ENCODE measurements at regions not wholly inside any gene's neighbourhood (a gene's known extent, or its start where the extent isn't known, plus 50 kb on each side); places are given as distances from the start of the nearest gene placed in this dataset.
"Not testable (repeated sequence)": the region's sequence is repeated elsewhere in the genome, so short reads cannot be mapped to it uniquely, and the experiment has no call there.

DNA sequence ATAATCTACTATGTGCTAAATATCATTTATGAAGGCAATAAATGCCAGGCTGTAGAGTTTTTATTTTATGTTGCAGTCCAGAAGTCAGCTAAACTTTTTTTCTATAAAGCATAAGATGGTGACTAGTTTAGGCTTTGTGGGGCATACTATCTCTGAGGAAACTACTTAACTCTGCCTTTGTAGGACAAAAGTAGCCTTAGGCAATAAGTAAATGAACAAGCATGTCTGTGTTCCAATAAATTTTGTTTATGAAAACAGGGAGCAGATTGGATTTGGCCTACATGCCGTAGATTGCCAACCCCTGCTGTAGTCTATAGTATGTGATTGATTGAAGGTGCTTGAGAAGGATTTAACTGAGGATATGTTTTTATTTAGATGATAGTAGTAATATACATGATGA is 502.5 kb upstream of the NAALADL2 start:
- DNase-seq (ENCODE audit: extremely low spot score in 2 of 2), result no peak
- intact Hi-C loops (cut with DNase I), result no loop called here

DNA sequence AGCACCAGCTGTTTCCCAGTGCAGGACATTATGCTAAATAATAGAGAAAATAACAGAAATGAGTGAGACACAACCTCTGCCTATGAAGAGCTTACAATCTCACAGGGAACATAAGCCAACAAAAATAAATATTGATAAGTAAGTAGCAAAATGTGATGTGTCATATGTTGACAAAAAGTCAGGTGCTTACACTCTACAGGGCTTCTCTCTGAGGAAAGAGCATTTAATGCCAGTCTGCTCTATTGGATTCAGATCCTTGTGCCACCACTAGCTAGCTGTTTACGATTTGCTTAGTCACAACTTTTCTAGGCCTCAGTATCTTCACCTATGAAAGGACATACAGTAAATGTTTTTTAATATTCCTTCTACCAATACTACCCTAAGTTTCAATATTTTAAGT is 500.9 kb upstream of the NAALADL2 start:
- Histone ChIP-seq H3K9me3 (no peaks in the 10 kb centered on the region), H3K4me3 (no peak overlapping the region), H3K4me1 (no peaks in the 10 kb centered on the region), H3K27ac (no peak overlapping the region), H3K36me3 (no peaks in the 10 kb centered on the region), H3K27me3 (no peaks in the 10 kb centered on the region)
- TF ChIP-seq, protein P1, sequence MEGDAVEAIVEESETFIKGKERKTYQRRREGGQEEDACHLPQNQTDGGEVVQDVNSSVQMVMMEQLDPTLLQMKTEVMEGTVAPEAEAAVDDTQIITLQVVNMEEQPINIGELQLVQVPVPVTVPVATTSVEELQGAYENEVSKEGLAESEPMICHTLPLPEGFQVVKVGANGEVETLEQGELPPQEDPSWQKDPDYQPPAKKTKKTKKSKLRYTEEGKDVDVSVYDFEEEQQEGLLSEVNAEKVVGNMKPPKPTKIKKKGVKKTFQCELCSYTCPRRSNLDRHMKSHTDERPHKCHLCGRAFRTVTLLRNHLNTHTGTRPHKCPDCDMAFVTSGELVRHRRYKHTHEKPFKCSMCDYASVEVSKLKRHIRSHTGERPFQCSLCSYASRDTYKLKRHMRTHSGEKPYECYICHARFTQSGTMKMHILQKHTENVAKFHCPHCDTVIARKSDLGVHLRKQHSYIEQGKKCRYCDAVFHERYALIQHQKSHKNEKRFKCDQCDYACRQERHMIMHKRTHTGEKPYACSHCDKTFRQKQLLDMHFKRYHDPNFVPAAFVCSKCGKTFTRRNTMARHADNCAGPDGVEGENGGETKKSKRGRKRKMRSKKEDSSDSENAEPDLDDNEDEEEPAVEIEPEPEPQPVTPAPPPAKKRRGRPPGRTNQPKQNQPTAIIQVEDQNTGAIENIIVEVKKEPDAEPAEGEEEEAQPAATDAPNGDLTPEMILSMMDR (IDR thresholded peaks at IDR 0.05), result no peak
- TF ChIP-seq POLR2AphosphoS5 (IDR thresholded peaks at IDR 0.05; ENCODE audit: insufficient read depth in 1 of 2, low read depth in 1 of 2) (no peak), POLR2A (IDR thresholded peaks at IDR 0.05) (no peak)
- DNase-seq (ENCODE audit: extremely low spot score in 2 of 2), result no peak
- intact Hi-C loops (cut with DNase I), result no loop called here

More for the DNA sequence above, 502.5 kb upstream of the NAALADL2 start:
- H3K4me3 ChIP-seq, result no peak overlapping the region
- no peak overlapping the region for H3K27ac ChIP-seq
- no peaks in the 10 kb centered on the region for H3K4me1 ChIP-seq
- H3K27me3 ChIP-seq, result no peaks in the 10 kb centered on the region
- H3K9me3 ChIP-seq, result no peaks in the 10 kb centered on the region
- TF ChIP-seq, protein P1 (IDR thresholded peaks at IDR 0.05), result no peak
- TF ChIP-seq POLR2AphosphoS5 (IDR thresholded peaks at IDR 0.05; ENCODE audit: insufficient read depth in 1 of 2, low read depth in 1 of 2) (no peak), POLR2A (IDR thresholded peaks at IDR 0.05) (no peak)
- H3K36me3 ChIP-seq, result no peaks in the 10 kb centered on the region

DNA sequence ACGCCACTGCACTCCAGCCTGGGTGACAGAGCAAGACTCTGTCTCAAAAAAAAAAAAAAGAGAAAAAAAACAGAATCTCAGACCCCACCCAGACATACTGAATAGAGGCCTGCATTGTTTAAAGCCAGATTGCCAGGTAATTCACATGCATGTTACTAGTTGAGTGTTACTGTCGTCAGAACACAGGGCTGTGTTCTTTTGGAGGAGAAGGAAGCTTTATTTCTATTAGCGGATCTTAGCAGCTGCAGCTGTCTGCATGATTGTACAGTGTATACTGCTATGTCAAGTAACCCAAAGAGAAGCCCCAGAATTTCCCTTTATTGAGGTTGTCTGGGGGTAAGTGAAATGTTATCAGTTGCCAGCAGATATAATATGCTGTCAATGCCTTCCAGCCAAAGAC is 496.6 kb upstream of the NAALADL2 start:
- no peak overlapping the region for H3K27ac ChIP-seq
- no peak overlapping the region for H3K4me3 ChIP-seq
- H3K4me1 ChIP-seq, result no peaks in the 10 kb centered on the region
- no peak for DNase-seq (ENCODE audit: extremely low spot score in 2 of 2)
- no peaks in the 10 kb centered on the region for H3K27me3 ChIP-seq
- TF ChIP-seq, protein P1 (IDR thresholded peaks at IDR 0.05), result no peak
- no peak for TF ChIP-seq POLR2AphosphoS5 (IDR thresholded peaks at IDR 0.05; ENCODE audit: insufficient read depth in 1 of 2, low read depth in 1 of 2)
- no peak for TF ChIP-seq POLR2A (IDR thresholded peaks at IDR 0.05)
- H3K36me3 ChIP-seq, result no peaks in the 10 kb centered on the region
- no peaks in the 10 kb centered on the region for H3K9me3 ChIP-seq
- intact Hi-C loops (cut with DNase I), result no loop called here

DNA sequence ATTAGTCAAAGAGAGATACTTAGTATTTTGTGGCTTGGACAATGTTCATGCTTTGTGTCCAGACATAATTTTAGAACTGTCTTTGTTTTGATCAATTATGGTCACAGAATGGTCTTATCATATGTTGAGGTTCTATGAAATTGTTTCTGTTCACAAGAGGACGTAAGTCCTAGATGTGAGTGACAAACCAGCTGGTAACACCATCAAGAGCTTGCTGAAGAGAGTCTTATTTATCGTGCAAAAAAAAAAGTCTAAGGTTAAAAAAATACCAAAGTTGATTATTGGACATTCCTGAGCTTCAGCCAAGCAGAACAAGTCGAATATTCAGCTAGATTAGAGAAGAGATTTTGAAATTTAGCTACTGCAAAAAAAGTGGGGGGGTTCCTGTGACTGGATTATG is 495.9 kb upstream of the NAALADL2 start:
- H3K27ac ChIP-seq, result no peak overlapping the region
- no peaks in the 10 kb centered on the region for H3K27me3 ChIP-seq
- H3K4me1 ChIP-seq, result no peaks in the 10 kb centered on the region
- DNase-seq (ENCODE audit: extremely low spot score in 2 of 2), result no peak
- H3K36me3 ChIP-seq, result no peaks in the 10 kb centered on the region
- H3K4me3 ChIP-seq, result no peak overlapping the region
- TF ChIP-seq POLR2AphosphoS5 (IDR thresholded peaks at IDR 0.05; ENCODE audit: insufficient read depth in 1 of 2, low read depth in 1 of 2), result no peak
- intact Hi-C loops (cut with DNase I), result no loop called here
- H3K9me3 ChIP-seq, result no peaks in the 10 kb centered on the region

DNA sequence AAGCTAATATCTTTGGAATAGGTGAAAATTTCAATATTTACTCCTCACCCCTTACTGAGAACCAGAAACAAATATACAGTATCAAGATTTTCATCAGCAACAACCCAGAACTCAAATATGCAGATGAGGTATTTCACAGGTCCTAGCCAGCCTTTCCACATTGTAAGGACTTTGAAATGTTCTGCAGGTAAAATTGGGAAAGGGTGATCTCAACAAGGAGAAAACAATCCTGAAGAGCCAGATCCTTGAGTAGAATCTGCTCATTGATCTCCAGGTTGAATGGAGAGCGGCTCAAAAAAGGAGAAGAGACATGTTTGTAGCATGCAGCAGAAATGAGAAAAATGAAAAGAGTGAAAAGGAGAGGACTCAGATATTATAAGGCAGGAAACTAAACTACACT is 493.3 kb upstream of the NAALADL2 start:
- no peak for TF ChIP-seq POLR2A (IDR thresholded peaks at IDR 0.05)
- no peak for TF ChIP-seq POLR2AphosphoS5 (IDR thresholded peaks at IDR 0.05; ENCODE audit: insufficient read depth in 1 of 2, low read depth in 1 of 2)
- TF ChIP-seq, protein P1 (IDR thresholded peaks at IDR 0.05), result no peak
- no peaks in the 10 kb centered on the region for H3K4me1 ChIP-seq
- no peak overlapping the region for H3K27ac ChIP-seq
- H3K27me3 ChIP-seq, result no peaks in the 10 kb centered on the region
- DNase-seq (ENCODE audit: extremely low spot score in 2 of 2), result no peak
- intact Hi-C loops (cut with DNase I), result no loop called here
- no peaks in the 10 kb centered on the region for H3K9me3 ChIP-seq
- H3K4me3 ChIP-seq, result no peak overlapping the region
- no peaks in the 10 kb centered on the region for H3K36me3 ChIP-seq

GRCh38 chr3:174366904-174367303 is 492.2 kb upstream of the NAALADL2 start:
- H3K27me3 ChIP-seq; H3K9me3 ChIP-seq; DNase-seq (ENCODE audit: extremely low spot score in 2 of 2); H3K36me3 ChIP-seq; H3K4me1 ChIP-seq; intact Hi-C loops (cut with DNase I); H3K27ac ChIP-seq; H3K4me3 ChIP-seq: not testable (repeated sequence)

Measured in vagina (tissue), 2 donors.